ENCODE measurements at regions not wholly inside any gene's neighbourhood (a gene's known extent, or its start where the extent isn't known, plus 50 kb on each side); places are given as distances from the start of the nearest gene placed in this dataset.

DNA sequence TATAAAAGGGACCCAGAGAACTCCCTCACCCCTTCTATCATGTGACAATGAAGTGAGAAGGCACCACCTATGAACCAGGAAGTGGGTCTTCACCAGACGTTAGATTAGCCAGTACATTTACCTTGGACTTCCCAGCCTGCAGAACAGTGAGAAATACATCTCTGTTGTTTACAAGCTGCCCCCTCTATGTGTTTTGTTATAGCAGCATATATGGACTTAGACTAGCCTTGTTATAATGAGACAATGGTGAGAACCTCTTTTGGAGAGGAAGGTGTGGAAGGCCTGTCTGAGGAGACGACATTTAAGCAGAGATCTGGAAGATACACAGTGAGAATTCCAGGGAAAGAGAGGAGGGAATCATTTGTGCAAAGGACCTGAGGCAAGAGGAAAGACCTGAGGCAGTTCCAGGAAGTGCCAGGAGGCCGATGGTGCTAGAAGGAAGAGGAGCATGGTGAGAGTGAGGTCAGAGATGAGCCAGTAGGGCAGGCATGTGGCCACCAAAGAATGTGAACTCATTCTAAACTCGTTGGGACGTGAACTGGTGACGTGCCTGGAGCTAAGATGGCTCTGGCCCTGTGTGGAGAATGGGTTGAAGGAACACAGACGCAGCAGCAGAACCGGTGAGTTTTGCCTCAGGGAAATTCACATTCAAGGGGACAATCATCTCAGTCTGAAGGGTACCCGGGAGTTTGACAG is 98.9 kb upstream of the IRF2BP2 start:
- Histone ChIP-seq H3K4me1 (ENCODE audit: insufficient read depth, low read length) (no peaks in the 10 kb centered on the region), H3K9ac (ENCODE audit: extremely low read depth, insufficient read length, low read length) (no peak overlapping the region), H3K27me3 (ENCODE audit: insufficient read depth, low read length) (no peaks in the 10 kb centered on the region), H4K8ac (replicated peaks; ENCODE audit: insufficient read length, low read depth, low read length) (no peak overlapping the region), H4K91ac (ENCODE audit: insufficient read length, low read depth, low read length) (no peak overlapping the region), H2BK20ac (ENCODE audit: low read depth, low read length, poor library complexity, severe bottlenecking) (no peak overlapping the region), H2AK5ac (ENCODE audit: insufficient read length, low read length) (no peak overlapping the region), H4K5ac (ENCODE audit: insufficient read length, low read depth, low read length) (no peak overlapping the region), H3T11ph (ENCODE audit: low read length) (no peak overlapping the region), H3K79me1 (ENCODE audit: insufficient read depth, low read depth, low read length, poor library complexity, severe bottlenecking) (no peaks in the 10 kb centered on the region), H3K23me2 (ENCODE audit: insufficient read length, low read depth, low read length, poor library complexity, severe bottlenecking) (no peaks in the 10 kb centered on the region), H3K27ac (ENCODE audit: insufficient read length, low read depth, low read length) (no peak overlapping the region), H3K4ac (ENCODE audit: low read depth, low read length) (no peak overlapping the region), H3K4me2 (ENCODE audit: insufficient read depth, insufficient read length, low read length) (no peak overlapping the region), H3K79me2 (ENCODE audit: insufficient read depth, low read length) (no peaks in the 10 kb centered on the region), H2AFZ (ENCODE audit: low read length) (no peak overlapping the region), H3K14ac (ENCODE audit: insufficient read depth, low read length) (no peak overlapping the region), H3K56ac (ENCODE audit: insufficient read length, low read depth, low read length) (no peak overlapping the region), H3K18ac (ENCODE audit: insufficient read length, low read depth, low read length) (no peak overlapping the region), H4K20me1 (ENCODE audit: control insufficient read depth, insufficient read depth, insufficient read length) (no peaks in the 10 kb centered on the region), H3K9me3 (ENCODE audit: control insufficient read depth, low read depth, low read length) (no peaks in the 10 kb centered on the region), H3K23ac (ENCODE audit: insufficient read length, low read depth, low read length) (no peak overlapping the region), H2BK120ac (ENCODE audit: low read depth, low read length, poor library complexity, severe bottlenecking) (no peak overlapping the region), H2BK12ac (ENCODE audit: insufficient read length, low read depth, low read length) (no peak overlapping the region), H2BK5ac (ENCODE audit: insufficient read length, low read length) (no peak overlapping the region), H2BK15ac (ENCODE audit: low read depth, low read length) (no peak overlapping the region)
- no CpG with 5 or more reads among the region's 9 CpGs for WGBS (ENCODE audit: extremely low coverage, insufficient read length, low lambda C conversion rate)
- TF ChIP-seq, protein P1, sequence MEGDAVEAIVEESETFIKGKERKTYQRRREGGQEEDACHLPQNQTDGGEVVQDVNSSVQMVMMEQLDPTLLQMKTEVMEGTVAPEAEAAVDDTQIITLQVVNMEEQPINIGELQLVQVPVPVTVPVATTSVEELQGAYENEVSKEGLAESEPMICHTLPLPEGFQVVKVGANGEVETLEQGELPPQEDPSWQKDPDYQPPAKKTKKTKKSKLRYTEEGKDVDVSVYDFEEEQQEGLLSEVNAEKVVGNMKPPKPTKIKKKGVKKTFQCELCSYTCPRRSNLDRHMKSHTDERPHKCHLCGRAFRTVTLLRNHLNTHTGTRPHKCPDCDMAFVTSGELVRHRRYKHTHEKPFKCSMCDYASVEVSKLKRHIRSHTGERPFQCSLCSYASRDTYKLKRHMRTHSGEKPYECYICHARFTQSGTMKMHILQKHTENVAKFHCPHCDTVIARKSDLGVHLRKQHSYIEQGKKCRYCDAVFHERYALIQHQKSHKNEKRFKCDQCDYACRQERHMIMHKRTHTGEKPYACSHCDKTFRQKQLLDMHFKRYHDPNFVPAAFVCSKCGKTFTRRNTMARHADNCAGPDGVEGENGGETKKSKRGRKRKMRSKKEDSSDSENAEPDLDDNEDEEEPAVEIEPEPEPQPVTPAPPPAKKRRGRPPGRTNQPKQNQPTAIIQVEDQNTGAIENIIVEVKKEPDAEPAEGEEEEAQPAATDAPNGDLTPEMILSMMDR (conservative IDR thresholded peaks at IDR 0.05) = no peak
- Mint-ChIP-seq H3K9me3 (no peaks in the 10 kb centered on the region), H3K27ac (no peak overlapping the region), H3K4me1 (no peaks in the 10 kb centered on the region), H3K36me3 (ENCODE audit: insufficient read depth in 1 of 3, low read depth in 3 of 3) (no peaks in the 10 kb centered on the region), H3K27me3 (ENCODE audit: low read depth) (peaks cover 10% of the 10 kb centered on the region), H3K4me3 (no peak overlapping the region)
- no peak for DNase-seq

Data from H9 (cell line).